ENCODE measurements at regions not wholly inside any gene's neighbourhood (a gene's known extent, or its start where the extent isn't known, plus 50 kb on each side); places are given as distances from the start of the nearest gene placed in this dataset.

DNA sequence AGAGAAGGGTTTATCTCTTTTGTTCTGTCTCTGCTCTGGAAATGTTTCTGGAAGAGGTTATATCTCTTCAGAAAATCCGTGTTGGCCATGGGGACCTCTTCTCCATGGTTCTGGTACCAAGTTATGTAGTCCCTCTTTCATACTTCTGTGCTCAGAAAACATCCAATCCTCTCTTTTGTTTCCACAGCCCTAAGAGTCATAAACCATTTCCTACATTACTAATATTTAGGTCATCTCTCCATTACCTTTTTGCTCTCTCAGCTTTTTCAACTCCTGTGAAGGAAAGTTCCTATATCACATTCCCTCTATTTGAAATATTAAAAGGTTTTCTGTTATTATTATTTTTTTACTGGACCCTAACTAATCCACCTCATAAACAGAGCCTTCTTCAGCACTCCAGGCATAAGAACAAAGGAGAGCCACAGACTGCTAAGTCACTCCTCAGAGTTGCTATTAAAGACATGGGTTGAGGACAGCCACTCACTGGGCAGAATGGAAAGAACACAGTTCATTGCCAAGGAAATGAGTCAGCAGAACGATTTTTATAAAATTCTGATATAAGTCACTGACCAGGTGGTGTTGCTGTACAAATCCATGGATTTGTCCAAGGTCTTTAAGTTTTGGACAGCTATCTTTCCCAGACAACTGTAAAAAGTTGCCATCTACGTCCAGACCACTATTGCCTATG is 122.4 kb upstream of the NPY2R start:
- DNase-seq (ENCODE audit: low read depth in 1 of 2, low spot score in 1 of 2) = no peak

DNA sequence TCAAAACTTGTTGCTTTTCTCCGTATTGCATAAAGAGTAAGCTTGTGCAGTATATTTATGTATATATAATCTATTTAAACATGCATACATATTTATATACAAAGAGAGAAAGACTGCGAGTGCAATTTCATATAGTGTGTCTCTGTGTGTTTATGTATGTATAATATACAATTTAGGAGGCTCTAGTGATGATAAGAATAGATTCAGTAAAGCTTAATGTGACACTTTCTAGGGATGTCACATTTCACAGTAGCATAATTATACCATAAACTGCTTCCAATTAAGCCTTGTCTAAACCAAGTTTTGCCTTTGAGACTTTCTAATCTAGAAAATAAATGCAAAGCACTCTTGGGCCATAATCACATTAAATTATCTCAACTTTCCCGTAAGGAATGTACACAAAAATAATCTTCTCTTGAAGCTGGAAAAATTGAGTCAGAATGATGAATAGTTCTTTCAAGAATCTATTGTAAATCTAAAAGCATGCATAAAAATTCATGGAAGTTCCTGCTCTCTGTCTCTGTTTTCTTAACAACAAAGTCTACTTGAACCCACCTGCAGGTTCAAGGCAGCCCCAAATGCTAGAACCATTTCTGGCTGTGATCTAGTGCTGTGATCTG is 114.1 kb upstream of the NPY2R start:
- no peak for DNase-seq (ENCODE audit: low read depth in 1 of 2, low spot score in 1 of 2)

DNA sequence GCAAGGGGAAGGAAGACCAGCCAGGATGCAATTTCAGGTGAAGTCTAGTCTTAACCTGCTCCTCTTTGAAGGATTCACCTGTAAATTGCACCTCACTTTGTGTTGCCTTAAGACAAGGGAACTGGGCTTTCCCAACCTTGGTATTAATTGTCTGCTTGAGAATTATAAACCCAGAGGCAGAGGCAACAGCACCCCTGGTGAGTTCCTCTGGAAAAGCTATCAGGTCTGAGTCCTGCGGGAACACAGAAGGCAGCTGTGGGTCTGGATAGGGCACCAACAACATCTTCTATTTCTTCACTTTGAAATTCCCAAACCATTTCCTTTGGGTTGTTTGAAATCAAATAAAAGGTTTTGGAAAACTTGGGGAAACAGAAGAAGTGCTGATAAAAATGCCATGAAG is 109.2 kb upstream of the NPY2R start:
- DNase-seq (ENCODE audit: low read depth in 1 of 2, low spot score in 1 of 2) = no peak

- DNase-seq (ENCODE audit: low read depth in 1 of 2, low spot score in 1 of 2) = no peak
These were observed 101.8 kb upstream of the NPY2R start for GRCh38 chr4:155106629-155107028.

DNA sequence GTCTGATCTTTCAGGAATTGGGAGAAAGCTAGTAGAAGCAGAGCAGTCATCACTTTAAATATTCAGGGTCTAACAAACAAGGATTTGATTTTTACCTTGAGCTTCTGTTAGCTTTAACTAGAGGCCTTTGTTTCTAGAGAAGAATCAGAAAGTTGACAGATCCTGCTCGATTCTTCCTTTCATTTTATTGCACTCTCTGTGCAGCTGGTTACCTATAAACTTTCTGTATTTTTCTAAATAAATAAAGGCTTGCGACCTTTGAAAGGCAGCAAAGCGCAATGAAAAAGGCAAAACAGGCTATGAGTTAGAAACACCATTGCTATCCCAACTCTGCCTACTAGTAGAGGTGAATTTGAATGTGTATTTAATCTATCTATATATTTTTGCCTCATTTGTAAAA is 101.4 kb upstream of the NPY2R start:
- no peak for DNase-seq (ENCODE audit: low read depth in 1 of 2, low spot score in 1 of 2)

DNA sequence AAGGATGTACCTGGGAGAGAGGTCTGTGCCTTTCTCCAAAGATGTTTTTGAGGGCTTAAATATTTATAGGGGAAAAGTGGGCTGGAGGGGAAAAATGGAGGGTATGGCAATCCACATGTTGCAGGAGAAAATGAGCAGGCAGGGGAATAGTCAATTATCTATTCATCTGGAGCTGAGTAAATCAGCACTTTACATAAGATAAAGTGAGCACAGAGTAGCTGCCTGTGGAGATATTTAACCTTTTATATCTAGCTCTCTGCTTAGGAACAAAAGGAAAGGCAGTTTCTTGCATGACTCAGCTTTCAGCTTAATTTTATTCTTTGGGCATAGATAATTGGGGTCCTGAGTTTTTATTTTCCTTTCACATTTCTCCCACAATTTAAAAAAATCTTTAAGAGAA is 93.6 kb upstream of the NPY2R start:
- no peak for DNase-seq (ENCODE audit: low read depth in 1 of 2, low spot score in 1 of 2)

- DNase-seq (ENCODE audit: low read depth in 1 of 2, low spot score in 1 of 2) = no peak
These were observed 89.4 kb upstream of the NPY2R start for GRCh38 chr4:155119006-155119405.

DNA sequence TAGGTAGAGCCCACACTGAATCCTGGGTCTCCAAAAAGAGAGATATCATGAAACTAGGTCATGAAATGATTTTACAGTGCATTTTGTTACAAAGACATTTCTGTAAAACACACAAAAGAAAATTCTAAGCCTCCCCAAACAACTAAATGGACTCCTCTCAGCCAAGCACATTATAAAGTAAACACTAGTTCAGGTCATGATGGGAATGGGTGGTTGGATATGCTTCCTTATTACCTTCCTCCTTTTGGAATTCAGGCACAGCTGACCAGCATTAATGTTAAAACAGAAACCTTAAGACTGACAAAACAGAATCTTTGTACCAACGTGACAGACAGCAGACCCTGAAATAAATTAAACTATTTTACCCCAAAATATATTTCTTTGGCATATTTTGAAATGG is 87.9 kb upstream of the NPY2R start:
- no peak for DNase-seq (ENCODE audit: low read depth in 1 of 2, low spot score in 1 of 2)

- DNase-seq (ENCODE audit: low read depth in 1 of 2, low spot score in 1 of 2) = no peak
These were observed 86.1 kb upstream of the NPY2R start for GRCh38 chr4:155122382-155122781.

GRCh38 chr4:155134136-155134535 is 74.3 kb upstream of the NPY2R start:
- no peak for DNase-seq (ENCODE audit: low read depth in 1 of 2, low spot score in 1 of 2)

DNA sequence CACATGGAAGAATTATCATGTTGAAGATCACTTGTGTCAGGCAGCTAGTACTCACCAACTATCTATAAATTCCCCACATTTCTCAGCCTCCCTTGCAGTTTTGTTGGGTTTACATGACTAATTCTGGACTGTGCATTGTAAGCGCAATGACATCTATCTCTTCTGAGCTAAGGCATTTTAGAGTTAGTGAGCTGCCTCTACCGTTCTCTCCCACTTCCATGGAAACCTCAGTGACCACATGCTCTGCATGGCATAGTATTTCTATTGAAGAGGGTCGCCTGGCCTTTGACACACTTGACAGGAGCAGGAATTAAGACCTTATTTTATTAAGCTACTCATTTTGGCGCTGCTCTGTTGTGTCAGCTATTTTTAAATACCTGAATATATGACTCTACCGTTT is 67.5 kb upstream of the NPY2R start:
- no peak for DNase-seq (ENCODE audit: low read depth in 1 of 2, low spot score in 1 of 2)

DNA sequence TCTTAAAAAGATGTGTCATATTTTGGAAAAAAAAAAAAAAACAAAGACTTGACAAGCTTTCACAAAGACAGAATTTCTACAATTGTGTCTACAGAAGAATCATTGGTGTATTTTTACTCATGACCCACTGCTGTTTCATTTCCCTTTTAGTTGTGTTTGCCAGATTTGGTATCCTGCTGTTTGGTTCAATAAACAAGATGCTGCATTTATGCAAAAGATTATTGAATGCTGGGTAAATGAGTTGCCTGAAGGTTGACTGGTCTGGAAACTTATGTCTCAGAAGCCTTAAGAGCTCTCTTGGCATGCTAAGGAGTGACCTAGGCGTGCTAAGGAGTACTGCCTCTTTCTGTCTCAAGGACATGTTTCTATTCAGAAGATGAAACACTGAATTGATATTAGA is 64.9 kb upstream of the NPY2R start:
- no peak for DNase-seq (ENCODE audit: low read depth in 1 of 2, low spot score in 1 of 2)

Measured in activated CD4-positive, alpha-beta T cell treated with anti-CD3 and anti-CD28 coated beads, Interleukin-2, amount 50 U/mL, for 24 hours (primary cell).